ENCODE measurements at regions not wholly inside any gene's neighbourhood (a gene's known extent, or its start where the extent isn't known, plus 50 kb on each side); places are given as distances from the start of the nearest gene placed in this dataset.

DNA sequence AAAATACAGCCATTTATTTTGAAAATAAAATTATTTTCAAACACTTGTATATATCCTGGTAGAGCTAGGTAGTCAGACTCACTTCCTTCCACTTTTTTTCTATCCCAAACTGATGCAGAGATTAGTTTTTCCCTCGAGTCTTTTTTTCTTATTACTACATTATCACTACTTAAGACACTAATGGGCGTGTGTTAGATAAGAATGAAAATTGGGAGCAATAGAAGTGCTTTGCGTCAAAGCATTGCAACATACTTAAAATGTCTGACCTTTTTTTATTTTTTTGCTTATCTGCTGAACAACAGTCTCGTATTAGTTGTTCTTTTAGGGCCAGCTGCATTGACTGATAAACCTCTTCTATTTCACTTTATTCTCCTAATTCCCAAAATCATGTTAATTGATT is 1278.7 kb downstream of the CDH12 start:
- TF ChIP-seq, protein P1, sequence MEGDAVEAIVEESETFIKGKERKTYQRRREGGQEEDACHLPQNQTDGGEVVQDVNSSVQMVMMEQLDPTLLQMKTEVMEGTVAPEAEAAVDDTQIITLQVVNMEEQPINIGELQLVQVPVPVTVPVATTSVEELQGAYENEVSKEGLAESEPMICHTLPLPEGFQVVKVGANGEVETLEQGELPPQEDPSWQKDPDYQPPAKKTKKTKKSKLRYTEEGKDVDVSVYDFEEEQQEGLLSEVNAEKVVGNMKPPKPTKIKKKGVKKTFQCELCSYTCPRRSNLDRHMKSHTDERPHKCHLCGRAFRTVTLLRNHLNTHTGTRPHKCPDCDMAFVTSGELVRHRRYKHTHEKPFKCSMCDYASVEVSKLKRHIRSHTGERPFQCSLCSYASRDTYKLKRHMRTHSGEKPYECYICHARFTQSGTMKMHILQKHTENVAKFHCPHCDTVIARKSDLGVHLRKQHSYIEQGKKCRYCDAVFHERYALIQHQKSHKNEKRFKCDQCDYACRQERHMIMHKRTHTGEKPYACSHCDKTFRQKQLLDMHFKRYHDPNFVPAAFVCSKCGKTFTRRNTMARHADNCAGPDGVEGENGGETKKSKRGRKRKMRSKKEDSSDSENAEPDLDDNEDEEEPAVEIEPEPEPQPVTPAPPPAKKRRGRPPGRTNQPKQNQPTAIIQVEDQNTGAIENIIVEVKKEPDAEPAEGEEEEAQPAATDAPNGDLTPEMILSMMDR (conservative IDR thresholded peaks at IDR 0.05 in 1 of 2, IDR thresholded peaks at IDR 0.05 in 1 of 2; ENCODE audit: low read depth in 1 of 2, low read length in 2 of 2): no peak
- TF ChIP-seq EZH2 (IDR thresholded peaks at IDR 0.05; ENCODE audit: low read length, missing control alignments): no peak

Data from fibroblast of lung (primary cell).